ENCODE measurements at regions not wholly inside any gene's neighbourhood (a gene's known extent, or its start where the extent isn't known, plus 50 kb on each side); places are given as distances from the start of the nearest gene placed in this dataset.

- Mint-ChIP-seq H3K4me1 (peaks cover 0 to 1% (median 0%) of the 10 kb centered on the region in 7 donors), H3K9me3 (peaks cover 0 to 4% (median 0%) of the 10 kb centered on the region in 11 donors), H3K27ac (no peak overlapping the region), H3K4me3 (no peak overlapping the region), H3K36me3 (peaks cover 0 to 31% (median 0%) of the 10 kb centered on the region in 5 donors), H3K27me3 (peaks cover 0 to 10% (median 0%) of the 10 kb centered on the region in 5 donors)
- intact Hi-C loops (cut with micrococcal nuclease): no loop called here
- no peak overlapping the region for H3K27ac ChIP-seq (ENCODE audit: low read depth, low read length)
- POLR2A ChIA-PET: no interaction called here
- H3K9me3 ChIP-seq (ENCODE audit: control insufficient read depth in 2 of 3, low read length in 3 of 3): no peaks in the 10 kb centered on the region
- no peaks in the 10 kb centered on the region for H3K4me1 ChIP-seq (ENCODE audit: control insufficient read depth in 2 of 2, insufficient read depth in 2 of 2, low read length in 2 of 2)
- no peak overlapping the region for H3K4me3 ChIP-seq (ENCODE audit: low read length)
- no peaks in the 10 kb centered on the region for H3K27me3 ChIP-seq (ENCODE audit: control insufficient read depth in 2 of 2, insufficient read depth in 2 of 2, low read length in 2 of 2)
- CTCF ChIA-PET: no interaction called here
- no peaks in the 10 kb centered on the region for H3K36me3 ChIP-seq (ENCODE audit: control insufficient read depth in 2 of 3, insufficient read depth in 3 of 3, low read length in 3 of 3)
- ATAC-seq (no peak), DNase-seq (no peak)
Observed at GRCh38 chr11:129740125-129740719, 75.4 kb upstream of the TMEM45B start.

- CTCF ChIA-PET: no interaction called here
- POLR2A ChIA-PET: no interaction called here
- intact Hi-C loops (cut with micrococcal nuclease): no loop called here
- no peaks in the 10 kb centered on the region for H3K4me1 ChIP-seq (ENCODE audit: control insufficient read depth in 2 of 2, insufficient read depth in 2 of 2, low read length in 2 of 2)
- no peaks in the 10 kb centered on the region for H3K27me3 ChIP-seq (ENCODE audit: control insufficient read depth in 2 of 2, insufficient read depth in 2 of 2, low read length in 2 of 2)
- ATAC-seq (no peak), DNase-seq (no peak)
- Mint-ChIP-seq H3K27ac (no peak overlapping the region), H3K27me3 (peaks cover 0 to 8% (median 0%) of the 10 kb centered on the region in 5 donors), H3K36me3 (peaks cover 0 to 23% (median 0%) of the 10 kb centered on the region in 5 donors), H3K4me1 (peaks cover 0 to 1% (median 0%) of the 10 kb centered on the region in 7 donors), H3K9me3 (no peaks in the 10 kb centered on the region), H3K4me3 (no peak overlapping the region)
- no peak overlapping the region for H3K27ac ChIP-seq (ENCODE audit: low read depth, low read length)
- H3K9me3 ChIP-seq (ENCODE audit: control insufficient read depth in 2 of 3, low read length in 3 of 3): no peaks in the 10 kb centered on the region
- H3K36me3 ChIP-seq (ENCODE audit: control insufficient read depth in 2 of 3, insufficient read depth in 3 of 3, low read length in 3 of 3): no peaks in the 10 kb centered on the region
- H3K4me3 ChIP-seq (ENCODE audit: low read length): no peak overlapping the region
Observed at GRCh38 chr11:129743112-129743815, 72.4 kb upstream of the TMEM45B start.

- POLR2A ChIA-PET: no interaction called here
- Histone ChIP-seq H3K9me3 (ENCODE audit: control insufficient read depth in 2 of 3, low read length in 3 of 3) (no peaks in the 10 kb centered on the region), H3K4me1 (ENCODE audit: control insufficient read depth in 2 of 2, insufficient read depth in 2 of 2, low read length in 2 of 2) (peaks cover 2 to 5% of the 10 kb centered on the region in 2 donors), H3K27ac (ENCODE audit: low read depth, low read length) (no peak overlapping the region), H3K4me3 (ENCODE audit: low read length) (no peak overlapping the region), H3K36me3 (ENCODE audit: control insufficient read depth in 2 of 3, insufficient read depth in 3 of 3, low read length in 3 of 3) (no peaks in the 10 kb centered on the region), H3K27me3 (ENCODE audit: control insufficient read depth in 2 of 2, insufficient read depth in 2 of 2, low read length in 2 of 2) (no peaks in the 10 kb centered on the region)
- DNase-seq: no peak
- H3K36me3 Mint-ChIP-seq: peaks cover 0 to 3% (median 0%) of the 10 kb centered on the region in 5 donors
- no peak overlapping the region for H3K27ac Mint-ChIP-seq
- CTCF ChIA-PET: interaction anchor here (0.5 kb wide), 1 partner anchor 372 kb away, joined by 3 read pairs; no protein-coding TSS in a partner anchor
- peaks cover 0 to 17% (median 0%) of the 10 kb centered on the region in 5 donors for H3K27me3 Mint-ChIP-seq
- peaks cover 0 to 2% (median 0%) of the 10 kb centered on the region in 11 donors for H3K9me3 Mint-ChIP-seq
- H3K4me3 Mint-ChIP-seq: no peak overlapping the region
- intact Hi-C loops (cut with micrococcal nuclease): no loop called here
- no peak for ATAC-seq
- H3K4me1 Mint-ChIP-seq: peaks cover 0 to 9% (median 3%) of the 10 kb centered on the region in 7 donors
Observed at GRCh38 chr11:129747071-129747470, 68.6 kb upstream of the TMEM45B start.

GRCh38 chr11:129749141-129749540 is 66.5 kb upstream of the TMEM45B start:
- no peak overlapping the region for H3K27ac ChIP-seq (ENCODE audit: low read depth, low read length)
- Mint-ChIP-seq H3K9me3 (peaks cover 0 to 5% (median 0%) of the 10 kb centered on the region in 11 donors), H3K4me3 (peak overlapping the region in 3 of 10 donors; percentile 3 to 61 (median 13)), H3K27me3 (peaks cover 0 to 19% (median 0%) of the 10 kb centered on the region in 5 donors), H3K4me1 (peaks cover 0 to 9% (median 3%) of the 10 kb centered on the region in 7 donors), H3K36me3 (peaks cover 0 to 8% (median 4%) of the 10 kb centered on the region in 5 donors), H3K27ac (no peak overlapping the region)
- no peak for ATAC-seq
- ChIA-PET CTCF (interaction anchor here (2.0 kb wide), 1 partner anchor 27 kb away, joined by 6 read pairs; no protein-coding TSS in a partner anchor), POLR2A (interaction anchor here (0.6 kb wide), 1 partner anchor 50 kb away, joined by 4 read pairs; no protein-coding TSS in a partner anchor)
- peaks cover 2 to 5% of the 10 kb centered on the region in 2 donors for H3K4me1 ChIP-seq (ENCODE audit: control insufficient read depth in 2 of 2, insufficient read depth in 2 of 2, low read length in 2 of 2)
- no peaks in the 10 kb centered on the region for H3K27me3 ChIP-seq (ENCODE audit: control insufficient read depth in 2 of 2, insufficient read depth in 2 of 2, low read length in 2 of 2)
- no peak for DNase-seq
- no peaks in the 10 kb centered on the region for H3K9me3 ChIP-seq (ENCODE audit: control insufficient read depth in 2 of 3, low read length in 3 of 3)
- H3K36me3 ChIP-seq (ENCODE audit: control insufficient read depth in 2 of 3, insufficient read depth in 3 of 3, low read length in 3 of 3): no peaks in the 10 kb centered on the region
- intact Hi-C loops (cut with micrococcal nuclease): no loop called here
- no peak overlapping the region for H3K4me3 ChIP-seq (ENCODE audit: low read length)

- peaks cover 2 to 5% of the 10 kb centered on the region in 2 donors for H3K4me1 ChIP-seq (ENCODE audit: control insufficient read depth in 2 of 2, insufficient read depth in 2 of 2, low read length in 2 of 2)
- H3K36me3 Mint-ChIP-seq: peaks cover 0 to 16% (median 4%) of the 10 kb centered on the region in 5 donors
- H3K4me3 Mint-ChIP-seq: peak overlapping the region in 9 of 10 donors; percentile 25 to 76 (median 61)
- no peaks in the 10 kb centered on the region for H3K36me3 ChIP-seq (ENCODE audit: control insufficient read depth in 2 of 3, insufficient read depth in 3 of 3, low read length in 3 of 3)
- H3K9me3 Mint-ChIP-seq: peaks cover 0 to 6% (median 0%) of the 10 kb centered on the region in 11 donors
- no peak overlapping the region for H3K27ac ChIP-seq (ENCODE audit: low read depth, low read length)
- peaks cover 0 to 9% (median 3%) of the 10 kb centered on the region in 7 donors for H3K4me1 Mint-ChIP-seq
- no peaks in the 10 kb centered on the region for H3K27me3 ChIP-seq (ENCODE audit: control insufficient read depth in 2 of 2, insufficient read depth in 2 of 2, low read length in 2 of 2)
- ChIA-PET POLR2A (interaction anchor here (0.6 to 1.0 kb wide), 3 partner anchors 56 to 111 kb away, joined by 3 to 4 read pairs (median 4); no protein-coding TSS in a partner anchor), CTCF (interaction anchor here (0.6 to 3.1 kb wide), 12 partner anchors 11 to 1495 kb away, joined by 3 to 17 read pairs (median 4); partner anchors contain the start of gene BARX2)
- H3K27me3 Mint-ChIP-seq: peaks cover 0 to 19% (median 0%) of the 10 kb centered on the region in 5 donors
- peak overlapping the region in 1 of 9 donors; percentile 48 for H3K27ac Mint-ChIP-seq
- DNase-seq (peak; percentile 53 to 89 (median 81)), ATAC-seq (peak; percentile 97)
- no peaks in the 10 kb centered on the region for H3K9me3 ChIP-seq (ENCODE audit: control insufficient read depth in 2 of 3, low read length in 3 of 3)
- intact Hi-C loops (cut with micrococcal nuclease): loop anchor here (1.0 to 2.0 kb wide), 5 partner anchors 54 to 633 kb away; no protein-coding TSS in a partner anchor
- H3K4me3 ChIP-seq (ENCODE audit: low read length): peak overlapping the region; percentile 51
Observed at GRCh38 chr11:129750343-129751292, 65.0 kb upstream of the TMEM45B start.

GRCh38 chr11:129751511-129751910 is 64.1 kb upstream of the TMEM45B start:
- Histone ChIP-seq H3K27me3 (ENCODE audit: control insufficient read depth in 2 of 2, insufficient read depth in 2 of 2, low read length in 2 of 2) (no peaks in the 10 kb centered on the region), H3K9me3 (ENCODE audit: control insufficient read depth in 2 of 3, low read length in 3 of 3) (no peaks in the 10 kb centered on the region), H3K36me3 (ENCODE audit: control insufficient read depth in 2 of 3, insufficient read depth in 3 of 3, low read length in 3 of 3) (no peaks in the 10 kb centered on the region), H3K4me3 (ENCODE audit: low read length) (no peak overlapping the region), H3K27ac (ENCODE audit: low read depth, low read length) (no peak overlapping the region), H3K4me1 (ENCODE audit: control insufficient read depth in 2 of 2, insufficient read depth in 2 of 2, low read length in 2 of 2) (peaks cover 2 to 5% of the 10 kb centered on the region in 2 donors)
- no peak for ATAC-seq
- H3K36me3 Mint-ChIP-seq: peaks cover 1 to 22% (median 11%) of the 10 kb centered on the region in 5 donors
- peaks cover 0 to 24% (median 0%) of the 10 kb centered on the region in 5 donors for H3K27me3 Mint-ChIP-seq
- H3K4me3 Mint-ChIP-seq: no peak overlapping the region
- peaks cover 0 to 14% (median 2%) of the 10 kb centered on the region in 11 donors for H3K9me3 Mint-ChIP-seq
- ChIA-PET POLR2A (interaction anchor here (0.6 to 1.0 kb wide), 3 partner anchors 32 to 110 kb away, joined by 3 to 4 read pairs (median 4); no protein-coding TSS in a partner anchor), CTCF (interaction anchor here (0.8 to 3.1 kb wide), 4 partner anchors 12 to 387 kb away, joined by 3 to 17 read pairs (median 9); partner anchors contain the start of gene BARX2)
- no peak overlapping the region for H3K27ac Mint-ChIP-seq
- H3K4me1 Mint-ChIP-seq: peaks cover 0 to 9% (median 3%) of the 10 kb centered on the region in 7 donors
- no peak for DNase-seq
- intact Hi-C loops (cut with micrococcal nuclease): loop anchor here (1.0 to 2.0 kb wide), 5 partner anchors 55 to 634 kb away; no protein-coding TSS in a partner anchor

All from naive thymus-derived CD4-positive, alpha-beta T cell (primary cell).